ENCODE measurements at regions not wholly inside any gene's neighbourhood (a gene's known extent, or its start where the extent isn't known, plus 50 kb on each side); places are given as distances from the start of the nearest gene placed in this dataset.

- no peak for DNase-seq
- Histone ChIP-seq H3K27me3 (replicated peaks; ENCODE audit: insufficient read depth) (peaks cover 61% of the 10 kb centered on the region), H3K36me3 (ENCODE audit: low read depth) (no peaks in the 10 kb centered on the region), H3K9ac (no peak overlapping the region), H3K27ac (no peak overlapping the region), H3K79me2 (ENCODE audit: insufficient read depth) (no peaks in the 10 kb centered on the region), H3K4me1 (ENCODE audit: insufficient read depth) (0 out of 2 replicates have a peak, but pooled peaks cover 4% of the 10 kb centered on the region), H3K9me3 (ENCODE audit: low read depth) (no peaks in the 10 kb centered on the region), H3K9me2 (ENCODE audit: insufficient read depth) (no peaks in the 10 kb centered on the region), H3F3A (ENCODE audit: insufficient read depth) (no peaks in the 10 kb centered on the region), H3K4me2 (ENCODE audit: unreplicated experiment) (no peak overlapping the region), H3K4me3 (no peak overlapping the region), H4K20me1 (ENCODE audit: insufficient read depth) (no peaks in the 10 kb centered on the region), H2AFZ (no peak overlapping the region)
- no peak for TF ChIP-seq EZH2phosphoT487 (IDR thresholded peaks at IDR 0.05; ENCODE audit: insufficient read depth, low read depth)
- TF ChIP-seq EZH2 (IDR thresholded peaks at IDR 0.05; ENCODE audit: insufficient read depth, poor library complexity, severe bottlenecking), result no peak
- WGBS, 2 experiments (ENCODE audit: low coverage in 1 of 2, low lambda C conversion rate in 2 of 2, missing lambda C conversion rate in 2 of 2), result 75 to 77% methylated on average over 3 of the region's 3 CpGs
- in situ Hi-C loops (cut with MboI), result no loop called here
Measured at GRCh38 chr3:168336276-168336675, 240.6 kb upstream of the GOLIM4 start.

- no peaks in the 10 kb centered on the region for H3K9me2 ChIP-seq (ENCODE audit: insufficient read depth)
- DNase-seq, result no peak
- H3F3A ChIP-seq (ENCODE audit: insufficient read depth), result no peaks in the 10 kb centered on the region
- no peak overlapping the region for H3K4me3 ChIP-seq
- H3K79me2 ChIP-seq (ENCODE audit: insufficient read depth), result no peaks in the 10 kb centered on the region
- in situ Hi-C loops (cut with MboI), result no loop called here
- no peak overlapping the region for H3K9ac ChIP-seq
- no peak overlapping the region for H3K4me2 ChIP-seq (ENCODE audit: unreplicated experiment)
- H3K27ac ChIP-seq, result no peak overlapping the region
- no peaks in the 10 kb centered on the region for H3K9me3 ChIP-seq (ENCODE audit: low read depth)
- peaks cover 42% of the 10 kb centered on the region for H3K27me3 ChIP-seq (replicated peaks; ENCODE audit: insufficient read depth)
- H2AFZ ChIP-seq, result no peak overlapping the region
- no peaks in the 10 kb centered on the region for H4K20me1 ChIP-seq (ENCODE audit: insufficient read depth)
- no peak for TF ChIP-seq EZH2 (IDR thresholded peaks at IDR 0.05; ENCODE audit: insufficient read depth, poor library complexity, severe bottlenecking)
- no peak for TF ChIP-seq EZH2phosphoT487 (IDR thresholded peaks at IDR 0.05; ENCODE audit: insufficient read depth, low read depth)
- no peaks in the 10 kb centered on the region for H3K4me1 ChIP-seq (ENCODE audit: insufficient read depth)
- no peaks in the 10 kb centered on the region for H3K36me3 ChIP-seq (ENCODE audit: low read depth)
Measured at GRCh38 chr3:168333410-168333935, 237.7 kb upstream of the GOLIM4 start.

DNA sequence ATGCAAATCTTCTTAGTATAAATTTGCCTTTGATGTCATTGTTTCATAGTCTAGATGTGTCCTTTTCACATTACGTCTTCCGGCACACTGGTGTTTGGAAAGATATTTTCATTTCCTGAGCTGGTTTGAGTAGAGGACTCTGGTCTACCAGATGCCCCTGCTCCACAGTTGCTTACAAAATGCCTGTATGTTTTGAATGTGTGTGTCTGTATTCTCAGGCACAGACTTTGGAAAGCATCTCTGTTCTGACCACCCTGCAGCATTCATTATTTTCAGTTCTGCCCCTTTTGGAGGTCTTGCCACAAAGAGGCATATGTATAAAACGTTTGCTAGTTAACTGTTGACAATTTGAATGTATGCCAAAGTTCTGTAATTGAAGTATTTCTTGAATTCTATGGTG is 236.0 kb upstream of the GOLIM4 start:
- in situ Hi-C loops (cut with MboI), result no loop called here
- H3K27ac ChIP-seq, result no peak overlapping the region
- no peak overlapping the region for H3K4me3 ChIP-seq
- no peak for TF ChIP-seq EZH2phosphoT487 (IDR thresholded peaks at IDR 0.05; ENCODE audit: insufficient read depth, low read depth)
- TF ChIP-seq EZH2 (IDR thresholded peaks at IDR 0.05; ENCODE audit: insufficient read depth, poor library complexity, severe bottlenecking), result no peak
- H4K20me1 ChIP-seq (ENCODE audit: insufficient read depth), result no peaks in the 10 kb centered on the region
- no peaks in the 10 kb centered on the region for H3K36me3 ChIP-seq (ENCODE audit: low read depth)
- no peak overlapping the region for H3K4me2 ChIP-seq (ENCODE audit: unreplicated experiment)
- no peaks in the 10 kb centered on the region for H3K4me1 ChIP-seq (ENCODE audit: insufficient read depth)
- peaks cover 35% of the 10 kb centered on the region for H3K27me3 ChIP-seq (replicated peaks; ENCODE audit: insufficient read depth)
- no peaks in the 10 kb centered on the region for H3K9me2 ChIP-seq (ENCODE audit: insufficient read depth)
- no peaks in the 10 kb centered on the region for H3K9me3 ChIP-seq (ENCODE audit: low read depth)
- H3K79me2 ChIP-seq (ENCODE audit: insufficient read depth), result no peaks in the 10 kb centered on the region
- no peak overlapping the region for H3K9ac ChIP-seq
- whole genome bisulfite sequencing, 2 experiments (ENCODE audit: low coverage in 1 of 2, low lambda C conversion rate in 2 of 2, missing lambda C conversion rate in 2 of 2), result 3% methylated on average over 3 of the region's 3 CpGs
- H2AFZ ChIP-seq, result no peak overlapping the region
- H3F3A ChIP-seq (ENCODE audit: insufficient read depth), result no peaks in the 10 kb centered on the region
- no peak for DNase-seq

GRCh38 chr3:168330983-168331382 is 235.3 kb upstream of the GOLIM4 start:
- DNase-seq, result no peak
- Histone ChIP-seq H3F3A (ENCODE audit: insufficient read depth) (no peaks in the 10 kb centered on the region), H3K4me3 (no peak overlapping the region), H4K20me1 (ENCODE audit: insufficient read depth) (no peaks in the 10 kb centered on the region), H3K36me3 (ENCODE audit: low read depth) (no peaks in the 10 kb centered on the region), H3K9me2 (ENCODE audit: insufficient read depth) (no peaks in the 10 kb centered on the region), H2AFZ (no peak overlapping the region), H3K9ac (no peak overlapping the region), H3K4me1 (ENCODE audit: insufficient read depth) (no peaks in the 10 kb centered on the region), H3K27ac (no peak overlapping the region), H3K9me3 (ENCODE audit: low read depth) (no peaks in the 10 kb centered on the region), H3K27me3 (replicated peaks; ENCODE audit: insufficient read depth) (peaks cover 27% of the 10 kb centered on the region), H3K79me2 (ENCODE audit: insufficient read depth) (no peaks in the 10 kb centered on the region), H3K4me2 (ENCODE audit: unreplicated experiment) (no peak overlapping the region)
- no peak for TF ChIP-seq EZH2phosphoT487 (IDR thresholded peaks at IDR 0.05; ENCODE audit: insufficient read depth, low read depth)
- no peak for TF ChIP-seq EZH2 (IDR thresholded peaks at IDR 0.05; ENCODE audit: insufficient read depth, poor library complexity, severe bottlenecking)
- in situ Hi-C loops (cut with MboI), result no loop called here
- WGBS, 2 experiments (ENCODE audit: low coverage in 1 of 2, low lambda C conversion rate in 2 of 2, missing lambda C conversion rate in 2 of 2), result 70 to 79% methylated on average over 3 of the region's 3 CpGs

DNA sequence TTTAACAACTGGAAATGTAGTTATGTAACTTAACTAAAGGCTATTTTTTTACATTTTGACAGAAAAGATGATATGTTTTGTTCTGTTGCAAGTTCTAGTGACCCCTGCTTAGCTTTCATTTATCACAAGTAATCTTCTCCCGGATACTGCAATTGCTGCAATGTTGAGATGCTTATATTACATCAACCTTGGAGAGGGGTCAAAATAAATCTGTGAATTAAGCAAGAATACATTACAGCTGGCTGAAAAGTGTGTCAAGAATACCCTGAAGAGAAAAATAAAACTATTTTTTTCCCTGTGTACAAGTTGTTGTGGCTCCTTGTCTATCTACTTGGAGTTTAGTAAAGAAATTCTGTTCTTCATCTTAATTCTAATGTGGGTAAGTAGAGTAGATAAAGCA is 232.1 kb upstream of the GOLIM4 start:
- no peak for TF ChIP-seq EZH2phosphoT487 (IDR thresholded peaks at IDR 0.05; ENCODE audit: insufficient read depth, low read depth)
- no peak for TF ChIP-seq EZH2 (IDR thresholded peaks at IDR 0.05; ENCODE audit: insufficient read depth, poor library complexity, severe bottlenecking)
- Histone ChIP-seq H4K20me1 (ENCODE audit: insufficient read depth) (no peaks in the 10 kb centered on the region), H3K9ac (no peak overlapping the region), H2AFZ (no peak overlapping the region), H3K36me3 (ENCODE audit: low read depth) (no peaks in the 10 kb centered on the region), H3F3A (ENCODE audit: insufficient read depth) (no peaks in the 10 kb centered on the region), H3K4me3 (no peak overlapping the region), H3K4me2 (ENCODE audit: unreplicated experiment) (no peak overlapping the region), H3K27ac (no peak overlapping the region), H3K9me2 (ENCODE audit: insufficient read depth) (no peaks in the 10 kb centered on the region), H3K4me1 (ENCODE audit: insufficient read depth) (no peaks in the 10 kb centered on the region), H3K79me2 (ENCODE audit: insufficient read depth) (no peaks in the 10 kb centered on the region), H3K9me3 (ENCODE audit: low read depth) (no peaks in the 10 kb centered on the region), H3K27me3 (replicated peaks; ENCODE audit: insufficient read depth) (peaks cover 20% of the 10 kb centered on the region)
- WGBS, 2 experiments (ENCODE audit: low coverage in 1 of 2, low lambda C conversion rate in 2 of 2, missing lambda C conversion rate in 2 of 2), result 16 to 41% methylated on average over 1 of the region's 1 CpG
- DNase-seq, result no peak
- in situ Hi-C loops (cut with MboI), result no loop called here

Measured in GM23248 (cell line).